NT2/D1 (cell line): ENCODE measurements at regions not wholly inside any gene's neighbourhood (a gene's known extent, or its start where the extent isn't known, plus 50 kb on each side); places are given as distances from the start of the nearest gene placed in this dataset.

Source experiments
- DNase-seq: peaks from one replicate; pipeline ENCODE4 v3.0.0-alpha.2; 2011; ENCODE audit warnings: low read depth, low spot score
- H3K27me3 ChIP-seq: 2 replicates; pipeline ENCODE4 v1.6.0; 2011; ENCODE audit warnings: mild to moderate bottlenecking; ENCODE audit not compliant: insufficient read length, insufficient read depth
- H3K36me3 ChIP-seq: 2 replicates; pipeline ENCODE4 v1.6.1; 2011; ENCODE audit warnings: mild to moderate bottlenecking, low read length, mixed read lengths; ENCODE audit not compliant: insufficient read depth, insufficient read length
- H3K4me1 ChIP-seq: 2 replicates; pipeline ENCODE4 v1.5.1; 2011; ENCODE audit not compliant: insufficient read depth, insufficient read length
- H3K4me3 ChIP-seq: 2 replicates; pipeline ENCODE4 v1.5.1; 2011; ENCODE audit warnings: low read depth; ENCODE audit not compliant: insufficient read length
- H3K9ac ChIP-seq: 2 replicates; pipeline ENCODE4 v1.6.0; 2011; ENCODE audit warnings: low read depth; ENCODE audit not compliant: insufficient read length
- H3K9me3 ChIP-seq: 2 replicates; pipeline ENCODE4 v1.5.1; 2011; ENCODE audit warnings: mild to moderate bottlenecking, low read length; ENCODE audit not compliant: insufficient read depth
- SUZ12 ChIP-seq: IDR thresholded peaks from 2 replicates; pipeline ENCODE4 v1.6.1; 2011; ENCODE audit not compliant: insufficient read length, insufficient read depth; ENCODE audit errors: extremely low read depth
- YY1 ChIP-seq: IDR thresholded peaks from 2 replicates; pipeline ENCODE4 v1.6.1; 2011; ENCODE audit not compliant: insufficient read length, insufficient read depth
- ZNF274 ChIP-seq: IDR thresholded peaks from 2 replicates; pipeline ENCODE4 v1.6.1; 2011; ENCODE audit warnings: mild to moderate bottlenecking, low read depth, low read length

DNA sequence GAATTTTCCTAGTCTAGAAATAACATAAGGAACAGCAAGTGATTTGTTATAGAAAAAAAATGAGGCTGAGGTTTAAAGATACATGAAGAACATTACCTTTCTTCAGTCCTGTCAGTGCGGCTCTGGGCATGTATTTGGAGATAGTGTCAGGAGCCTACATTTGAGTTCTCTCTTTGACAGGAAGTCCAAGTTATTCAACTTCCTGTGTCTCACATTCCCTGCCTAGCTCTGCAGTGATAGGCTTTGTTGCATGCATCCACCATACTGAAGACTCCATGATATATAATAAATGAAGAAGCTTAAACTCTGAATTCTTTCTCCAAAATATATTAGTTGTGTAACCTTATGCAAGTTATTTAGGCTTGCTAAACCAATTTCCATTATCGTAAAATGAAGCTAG lies 148.7 kb downstream of the RELL1 start:
- Histone ChIP-seq H3K36me3 (no peaks in the 10 kb centered on the region), H3K27me3 (no peaks in the 10 kb centered on the region), H3K4me3 (no peak overlapping the region), H3K9me3 (no peaks in the 10 kb centered on the region), H3K4me1 (peaks cover 3% of the 10 kb centered on the region), H3K9ac (no peak overlapping the region)
- TF ChIP-seq SUZ12 (no peak), YY1 (no peak), ZNF274 (no peak)
- no peak for DNase-seq

GRCh38 chr4:37535872-37536271 lies 150.3 kb downstream of the RELL1 start:
- Histone ChIP-seq H3K36me3 (no peaks in the 10 kb centered on the region), H3K4me1 (peaks cover 3% of the 10 kb centered on the region), H3K27me3 (no peaks in the 10 kb centered on the region), H3K4me3 (no peak overlapping the region), H3K9me3 (no peaks in the 10 kb centered on the region), H3K9ac (no peak overlapping the region)
- no peak for DNase-seq
- TF ChIP-seq YY1 (no peak), SUZ12 (no peak), ZNF274 (no peak)

- DNase-seq: no peak
- H3K36me3 ChIP-seq: no peaks in the 10 kb centered on the region
Observed at GRCh38 chr4:37533286-37534033, 152.7 kb downstream of the RELL1 start.

DNA sequence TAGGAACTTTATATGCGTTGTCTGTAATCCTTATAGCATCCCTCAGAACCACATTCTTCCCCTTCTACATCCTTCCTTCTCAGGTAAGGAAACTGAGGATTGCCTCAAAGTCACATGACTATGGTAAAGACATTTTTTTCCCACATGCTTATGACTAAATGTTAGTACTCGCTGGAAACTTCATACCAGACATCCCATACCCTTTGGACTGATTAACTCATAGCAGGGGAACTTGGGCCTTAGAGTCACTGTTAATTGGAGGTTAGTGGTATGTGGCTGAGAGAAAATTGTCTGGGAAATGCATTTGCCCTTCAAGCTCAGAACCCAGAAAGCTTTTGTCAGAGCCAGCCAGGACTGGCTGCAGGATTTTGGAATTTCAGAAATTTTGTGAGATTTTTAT lies 155.0 kb downstream of the RELL1 start:
- no peaks in the 10 kb centered on the region for H3K36me3 ChIP-seq
- no peak overlapping the region for H3K4me3 ChIP-seq
- TF ChIP-seq ZNF274 (no peak), YY1 (no peak), SUZ12 (no peak)
- DNase-seq: no peak
- H3K4me1 ChIP-seq: no peaks in the 10 kb centered on the region
- H3K9me3 ChIP-seq: no peaks in the 10 kb centered on the region
- H3K9ac ChIP-seq: no peak overlapping the region
- no peaks in the 10 kb centered on the region for H3K27me3 ChIP-seq

More at GRCh38 chr4:37533286-37534033, 152.7 kb downstream of the RELL1 start:
- no peaks in the 10 kb centered on the region for H3K4me1 ChIP-seq
- H3K27me3 ChIP-seq: no peaks in the 10 kb centered on the region
- H3K4me3 ChIP-seq: no peak overlapping the region
- no peak overlapping the region for H3K9ac ChIP-seq
- TF ChIP-seq YY1 (no peak), SUZ12 (no peak), ZNF274 (no peak)
- no peaks in the 10 kb centered on the region for H3K9me3 ChIP-seq

DNA sequence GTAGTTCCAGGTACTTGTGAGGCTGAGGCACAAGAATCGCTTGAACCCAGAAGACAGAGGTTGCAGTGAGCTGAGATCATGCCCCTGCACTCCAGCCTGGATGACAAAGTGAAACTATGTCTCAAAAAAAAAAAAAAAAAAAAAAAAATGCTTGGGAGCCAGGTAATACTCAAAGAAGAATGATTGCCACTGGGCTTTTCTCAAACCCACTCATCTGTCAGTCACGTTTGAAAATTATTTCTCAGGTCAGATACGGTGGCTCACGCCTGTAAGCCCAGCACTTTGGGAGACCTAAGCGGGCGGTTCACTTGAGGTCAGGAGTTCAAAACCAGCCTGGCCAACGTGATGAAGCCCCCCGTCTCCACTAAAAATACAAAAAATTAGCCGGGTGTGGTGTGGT lies 155.7 kb downstream of the RELL1 start:
- Histone ChIP-seq H3K4me1 (no peaks in the 10 kb centered on the region), H3K27me3 (no peaks in the 10 kb centered on the region), H3K9ac (no peak overlapping the region), H3K4me3 (no peak overlapping the region), H3K36me3 (no peaks in the 10 kb centered on the region), H3K9me3 (no peaks in the 10 kb centered on the region)
- DNase-seq: no peak
- TF ChIP-seq ZNF274 (no peak), SUZ12 (no peak), YY1 (no peak)

- Histone ChIP-seq H3K4me1 (no peaks in the 10 kb centered on the region), H3K9ac (no peak overlapping the region), H3K27me3 (no peaks in the 10 kb centered on the region), H3K36me3 (no peaks in the 10 kb centered on the region), H3K9me3 (no peaks in the 10 kb centered on the region), H3K4me3 (no peak overlapping the region)
- no peak for DNase-seq
- TF ChIP-seq SUZ12: no peak
- no peak for TF ChIP-seq ZNF274
- no peak for TF ChIP-seq YY1
Observed at GRCh38 chr4:37528166-37528885, 157.8 kb downstream of the RELL1 start.

- no peak for DNase-seq
- H3K27me3 ChIP-seq: no peaks in the 10 kb centered on the region
- no peaks in the 10 kb centered on the region for H3K9me3 ChIP-seq
- no peaks in the 10 kb centered on the region for H3K36me3 ChIP-seq
- TF ChIP-seq YY1: no peak
- TF ChIP-seq ZNF274: no peak
- no peak for TF ChIP-seq SUZ12
- no peak overlapping the region for H3K9ac ChIP-seq
- no peaks in the 10 kb centered on the region for H3K4me1 ChIP-seq
- no peak overlapping the region for H3K4me3 ChIP-seq
Observed at GRCh38 chr4:37524267-37524666, 161.9 kb downstream of the RELL1 start.
